ENCODE measurements at regions not wholly inside any gene's neighbourhood (a gene's known extent, or its start where the extent isn't known, plus 50 kb on each side); places are given as distances from the start of the nearest gene placed in this dataset.

- peak; percentile 13 for DNase-seq (ENCODE audit: low read depth)
- no peak for TF ChIP-seq CTCF (IDR thresholded peaks at IDR 0.05; ENCODE audit: low read depth, low read length, missing control alignments)
- H3K4me3 ChIP-seq (ENCODE audit: low read depth, low read length) = no peak overlapping the region
- in situ Hi-C loops (cut with HindIII; ENCODE audit: low sequenced_read_pairs) = no loop called here
These were observed 87.1 kb upstream of the FAM174A start for GRCh38 chr5:100448111-100448528.

DNA sequence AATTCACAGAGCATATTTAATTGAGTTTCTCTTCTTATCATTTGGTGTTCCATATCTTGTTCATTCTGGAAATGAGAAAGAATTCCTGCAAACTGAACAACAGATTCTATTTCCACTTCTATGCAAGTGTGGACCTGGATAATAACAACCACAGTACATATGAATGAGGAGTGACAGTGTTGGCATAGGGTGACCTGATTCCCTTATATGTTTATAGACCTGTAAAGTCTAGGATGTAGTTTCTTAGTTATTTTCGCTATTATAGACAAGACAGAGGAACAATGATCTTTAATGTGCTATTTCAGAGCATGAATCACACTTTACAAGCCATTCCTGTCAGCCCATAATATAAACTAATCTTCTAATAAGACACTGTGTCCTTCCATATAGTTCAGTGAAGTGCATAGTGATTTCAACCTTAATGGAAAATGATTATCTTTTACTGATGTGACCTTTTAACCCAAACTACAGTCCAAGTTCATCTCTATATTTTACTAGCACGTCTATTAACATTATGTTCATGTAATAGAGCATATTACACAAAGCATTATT is 88.2 kb upstream of the FAM174A start:
- no peak for DNase-seq (ENCODE audit: low read depth)
- no peak for TF ChIP-seq CTCF (IDR thresholded peaks at IDR 0.05; ENCODE audit: low read depth, low read length, missing control alignments)
- H3K4me3 ChIP-seq (ENCODE audit: low read depth, low read length) = no peak overlapping the region
- in situ Hi-C loops (cut with HindIII; ENCODE audit: low sequenced_read_pairs) = no loop called here

GRCh38 chr5:100444961-100445360 is 90.2 kb upstream of the FAM174A start:
- in situ Hi-C loops (cut with HindIII; ENCODE audit: low sequenced_read_pairs) = no loop called here
- no peak overlapping the region for H3K4me3 ChIP-seq (ENCODE audit: low read depth, low read length)
- no peak for TF ChIP-seq CTCF (IDR thresholded peaks at IDR 0.05; ENCODE audit: low read depth, low read length, missing control alignments)
- peak; percentile 6 for DNase-seq (ENCODE audit: low read depth)

DNA sequence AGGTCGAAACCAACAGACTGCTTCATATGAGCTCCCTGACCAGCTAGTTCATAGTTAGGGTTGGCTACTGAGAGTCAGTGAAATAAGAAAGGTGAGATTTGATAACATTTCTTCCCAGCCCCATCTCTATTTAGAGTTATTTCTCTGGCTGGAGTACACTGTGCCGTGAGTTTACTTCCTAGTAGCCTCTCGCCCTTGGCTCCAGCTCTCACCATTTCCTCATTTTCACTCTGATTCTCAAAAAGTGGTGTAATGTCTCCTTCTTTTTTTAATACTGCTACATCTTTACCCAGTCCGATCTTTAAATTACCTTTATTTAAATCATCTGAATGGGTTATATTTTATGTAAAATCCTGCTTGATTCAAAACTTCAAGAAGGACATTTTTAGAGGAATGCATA is 100.4 kb upstream of the FAM174A start:
- no peak for TF ChIP-seq CTCF (IDR thresholded peaks at IDR 0.05; ENCODE audit: low read depth, low read length, missing control alignments)
- DNase-seq (ENCODE audit: low read depth) = no peak
- no peak overlapping the region for H3K4me3 ChIP-seq (ENCODE audit: low read depth, low read length)
- in situ Hi-C loops (cut with HindIII; ENCODE audit: low sequenced_read_pairs) = no loop called here

DNA sequence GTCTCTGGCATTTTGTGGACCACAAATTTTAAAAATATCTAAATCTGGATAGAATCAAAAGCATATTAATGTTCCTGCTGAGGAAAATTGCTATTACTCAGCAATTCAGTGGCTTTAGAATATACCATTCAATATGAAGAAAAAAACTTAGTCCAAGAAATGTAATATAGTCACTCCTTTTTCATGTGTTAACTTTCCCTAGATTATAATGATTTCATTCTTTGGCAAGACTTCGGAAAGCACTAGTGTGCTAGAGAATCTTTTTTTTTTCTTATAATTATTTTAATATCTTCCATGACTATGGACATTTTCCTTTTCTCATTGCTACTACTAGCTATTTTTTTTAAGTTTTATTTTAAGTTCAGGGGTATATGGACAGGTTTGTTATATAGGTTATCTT is 102.4 kb upstream of the FAM174A start:
- in situ Hi-C loops (cut with HindIII; ENCODE audit: low sequenced_read_pairs) = no loop called here
- no peak for TF ChIP-seq CTCF (IDR thresholded peaks at IDR 0.05; ENCODE audit: low read depth, low read length, missing control alignments)

DNA sequence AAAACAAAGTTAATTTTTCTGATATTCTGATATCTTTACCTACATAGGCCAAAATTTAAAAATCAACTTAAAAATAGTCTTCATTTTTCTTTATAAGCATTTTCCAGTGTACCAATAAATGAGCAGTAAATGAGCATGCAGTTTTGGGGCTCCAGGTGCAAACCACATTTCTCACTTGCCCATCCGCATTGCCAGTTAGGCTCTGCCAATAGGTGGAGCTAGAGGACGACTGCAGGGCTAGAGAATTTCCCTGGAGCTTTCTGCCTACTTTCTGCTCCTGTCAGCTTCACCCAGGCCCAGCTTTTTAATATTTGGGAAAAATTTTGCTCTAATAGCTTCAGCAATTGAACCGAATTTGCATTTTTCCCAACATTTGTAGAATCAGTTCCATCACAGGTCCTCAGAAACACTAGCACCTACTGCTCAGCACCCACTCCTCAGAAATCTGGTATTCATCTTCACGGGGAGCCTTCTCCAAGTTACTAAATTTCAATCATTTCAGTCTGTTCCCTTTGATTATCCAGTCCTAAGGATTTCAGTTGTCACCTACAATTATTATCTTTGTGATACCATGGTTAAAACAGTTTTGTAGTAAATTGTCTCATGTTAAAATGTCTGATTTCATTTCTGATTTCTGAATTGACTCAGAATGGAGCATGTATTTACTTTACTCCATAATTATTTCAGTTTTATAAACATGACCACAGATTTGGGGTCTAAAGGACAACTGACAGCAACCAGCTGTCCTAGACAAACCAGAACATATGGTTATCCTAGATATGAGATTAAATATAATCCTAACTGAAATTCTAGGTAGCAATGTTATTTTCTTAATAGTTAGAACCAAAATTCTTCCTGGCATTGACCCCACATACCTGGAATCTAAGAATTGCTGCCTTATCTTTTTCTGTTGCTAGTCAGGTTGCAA is 104.6 kb upstream of the FAM174A start:
- no peak overlapping the region for H3K4me3 ChIP-seq (ENCODE audit: low read depth, low read length)
- peak; percentile 23 for DNase-seq (ENCODE audit: low read depth)
- in situ Hi-C loops (cut with HindIII; ENCODE audit: low sequenced_read_pairs) = no loop called here
- peak; percentile 100 for TF ChIP-seq CTCF (IDR thresholded peaks at IDR 0.05; ENCODE audit: low read depth, low read length, missing control alignments)

More for the DNA sequence above, 102.4 kb upstream of the FAM174A start:
- no peak overlapping the region for H3K4me3 ChIP-seq (ENCODE audit: low read depth, low read length)
- no peak for DNase-seq (ENCODE audit: low read depth)
